ENCODE measurements at regions not wholly inside any gene's neighbourhood (a gene's known extent, or its start where the extent isn't known, plus 50 kb on each side); places are given as distances from the start of the nearest gene placed in this dataset.
A peak's percentile ranks its signal among the peaks of the same experiment; 100 is the strongest.

DNA sequence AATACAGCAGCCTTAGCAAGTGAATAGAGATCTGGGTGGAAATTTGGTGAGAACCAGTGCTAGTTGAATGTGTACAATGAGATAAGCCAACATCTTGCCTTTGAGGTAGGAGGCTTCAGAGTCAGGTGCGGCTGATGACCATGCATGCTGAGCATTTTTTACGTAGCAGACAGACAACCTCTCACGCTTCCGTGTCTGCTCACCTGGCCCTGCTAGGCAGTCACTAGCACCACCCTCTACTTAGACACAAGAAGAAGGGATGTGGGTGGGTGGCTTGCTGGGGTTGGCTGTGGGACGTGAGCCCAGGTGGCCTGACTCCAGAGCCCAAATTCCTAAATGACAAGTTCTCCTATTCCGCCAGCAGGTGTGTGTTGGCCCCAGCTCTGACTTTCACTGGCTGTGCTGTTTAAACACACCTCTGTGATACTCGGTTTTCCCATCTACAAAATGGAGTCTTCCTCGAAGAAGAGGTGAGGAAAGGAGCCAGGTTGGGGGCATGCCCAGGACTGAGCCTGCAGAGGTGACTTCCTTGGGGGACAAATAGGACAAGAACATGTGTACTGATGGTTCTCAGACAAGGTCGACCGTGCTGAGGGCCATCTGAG lies 57.8 kb upstream of the BCL11B start:
- H3K4me3 Mint-ChIP-seq, result no peak overlapping the region
- DNase-seq, result no peak
- peaks cover 9 to 10% of the 10 kb centered on the region in 2 donors for H3K4me1 Mint-ChIP-seq
- peaks cover 0 to 12% (median 2%) of the 10 kb centered on the region in 3 donors for H3K27me3 Mint-ChIP-seq (ENCODE audit: low read depth in 3 of 3)
- peak overlapping the region in 2 of 6 donors; percentile 3 to 58 for H3K27ac Mint-ChIP-seq
- no peaks in the 10 kb centered on the region for H3K36me3 Mint-ChIP-seq
- peaks cover 0 to 1% (median 0%) of the 10 kb centered on the region in 6 donors for H3K9me3 Mint-ChIP-seq

DNA sequence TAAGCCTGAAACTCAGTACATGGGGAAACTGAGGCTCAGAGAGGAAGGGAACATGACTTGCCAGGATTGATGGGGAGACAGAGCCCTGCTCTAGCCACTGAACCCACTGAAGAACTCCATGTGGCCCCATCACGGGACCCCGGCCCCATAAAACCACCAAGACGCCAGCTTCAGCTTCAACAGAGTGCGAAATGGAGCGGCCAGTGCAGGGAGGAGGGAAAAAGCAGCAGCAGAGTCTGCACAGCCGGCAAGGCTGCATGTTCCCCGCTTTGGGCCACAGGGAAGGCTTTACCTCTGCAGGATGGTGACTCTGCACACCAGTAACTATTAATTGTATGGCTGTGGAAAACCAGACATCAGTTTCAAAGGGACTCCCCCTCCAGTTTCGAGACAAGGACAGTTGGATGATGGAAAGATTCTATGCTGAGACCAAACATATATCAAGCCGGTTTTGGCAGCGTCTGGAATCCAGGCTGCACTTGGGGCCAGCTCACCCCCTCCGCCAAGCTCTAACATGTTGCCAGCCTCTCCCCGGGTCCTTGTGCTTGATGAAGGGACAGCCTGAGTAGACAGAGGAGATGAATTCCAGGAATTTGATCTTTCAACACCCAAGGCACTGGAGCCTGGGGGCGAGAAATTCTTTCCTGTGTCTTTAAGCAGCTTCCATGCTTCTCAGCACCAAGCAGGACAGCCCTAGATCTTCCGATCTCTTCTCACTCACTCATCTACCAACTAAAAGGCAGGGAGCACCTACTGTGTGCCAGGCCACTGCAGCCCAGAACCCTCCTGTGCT lies 55.7 kb upstream of the BCL11B start:
- peaks cover 0 to 1% (median 0%) of the 10 kb centered on the region in 6 donors for H3K9me3 Mint-ChIP-seq

GRCh38 chr14:99327050-99327449 lies 55.1 kb upstream of the BCL11B start:
- H3K27ac Mint-ChIP-seq, result peak overlapping the region in 1 of 6 donors; percentile 24
- peaks cover 13 to 16% of the 10 kb centered on the region in 2 donors for H3K4me1 Mint-ChIP-seq
- H3K9me3 Mint-ChIP-seq, result peaks cover 0 to 1% (median 0%) of the 10 kb centered on the region in 6 donors
- H3K27me3 Mint-ChIP-seq (ENCODE audit: low read depth in 3 of 3), result peaks cover 0 to 11% (median 2%) of the 10 kb centered on the region in 3 donors
- H3K36me3 Mint-ChIP-seq, result no peaks in the 10 kb centered on the region
- peak in 2 of 3 donors; percentile 13 to 16 for DNase-seq
- H3K4me3 Mint-ChIP-seq, result no peak overlapping the region

More for the DNA sequence above, 55.7 kb upstream of the BCL11B start:
- H3K27me3 Mint-ChIP-seq (ENCODE audit: low read depth in 3 of 3), result peaks cover 0 to 11% (median 2%) of the 10 kb centered on the region in 3 donors
- H3K27ac Mint-ChIP-seq, result no peak overlapping the region
- peaks cover 10 to 13% of the 10 kb centered on the region in 2 donors for H3K4me1 Mint-ChIP-seq
- H3K36me3 Mint-ChIP-seq, result no peaks in the 10 kb centered on the region
- DNase-seq, result no peak
- no peak overlapping the region for H3K4me3 Mint-ChIP-seq

- Mint-ChIP-seq H3K27me3 (ENCODE audit: low read depth in 3 of 3) (peaks cover 2 to 11% (median 4%) of the 10 kb centered on the region in 3 donors), H3K36me3 (no peaks in the 10 kb centered on the region), H3K4me1 (peaks cover 22 to 25% of the 10 kb centered on the region in 2 donors), H3K9me3 (peaks cover 0 to 1% (median 0%) of the 10 kb centered on the region in 6 donors), H3K4me3 (no peak overlapping the region), H3K27ac (peak overlapping the region in 2 of 6 donors; percentile 9 to 31)
- DNase-seq, result no peak
Observed at GRCh38 chr14:99326041-99326710, 54.2 kb upstream of the BCL11B start.

DNA sequence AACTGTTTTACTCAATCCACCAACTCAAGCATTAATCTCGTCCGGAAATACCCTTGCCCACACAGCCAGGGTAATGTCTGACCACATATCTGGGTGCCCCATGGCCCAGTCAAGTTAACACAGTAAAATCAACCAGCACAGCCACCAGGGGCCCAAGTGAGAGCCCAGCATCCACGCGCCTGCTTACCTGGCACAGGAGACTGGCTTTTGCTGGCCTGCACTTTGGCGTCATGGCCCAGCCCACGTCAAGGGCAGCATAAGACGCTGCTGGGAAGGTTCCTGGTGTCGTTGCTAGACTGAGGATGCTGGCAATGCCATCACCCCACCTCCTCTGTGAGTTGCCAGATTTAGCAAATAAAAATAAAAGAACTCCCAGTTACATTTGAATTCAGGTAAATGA lies 53.6 kb upstream of the BCL11B start:
- Mint-ChIP-seq H3K9me3 (no peaks in the 10 kb centered on the region), H3K27ac (no peak overlapping the region)
- no peak for DNase-seq

GRCh38 chr14:99325016-99325415 lies 53.0 kb upstream of the BCL11B start:
- no peaks in the 10 kb centered on the region for H3K36me3 Mint-ChIP-seq
- H3K9me3 Mint-ChIP-seq, result no peaks in the 10 kb centered on the region
- DNase-seq, result no peak
- peaks cover 29 to 32% of the 10 kb centered on the region in 2 donors for H3K4me1 Mint-ChIP-seq
- H3K27me3 Mint-ChIP-seq (ENCODE audit: low read depth in 3 of 3), result peaks cover 4 to 11% (median 4%) of the 10 kb centered on the region in 3 donors
- no peak overlapping the region for H3K27ac Mint-ChIP-seq
- H3K4me3 Mint-ChIP-seq, result no peak overlapping the region

More for the DNA sequence above, 53.6 kb upstream of the BCL11B start:
- Mint-ChIP-seq H3K36me3 (no peaks in the 10 kb centered on the region), H3K27me3 (ENCODE audit: low read depth in 3 of 3) (peaks cover 4 to 11% (median 4%) of the 10 kb centered on the region in 3 donors), H3K4me3 (no peak overlapping the region), H3K4me1 (peaks cover 28 to 31% of the 10 kb centered on the region in 2 donors)

DNA sequence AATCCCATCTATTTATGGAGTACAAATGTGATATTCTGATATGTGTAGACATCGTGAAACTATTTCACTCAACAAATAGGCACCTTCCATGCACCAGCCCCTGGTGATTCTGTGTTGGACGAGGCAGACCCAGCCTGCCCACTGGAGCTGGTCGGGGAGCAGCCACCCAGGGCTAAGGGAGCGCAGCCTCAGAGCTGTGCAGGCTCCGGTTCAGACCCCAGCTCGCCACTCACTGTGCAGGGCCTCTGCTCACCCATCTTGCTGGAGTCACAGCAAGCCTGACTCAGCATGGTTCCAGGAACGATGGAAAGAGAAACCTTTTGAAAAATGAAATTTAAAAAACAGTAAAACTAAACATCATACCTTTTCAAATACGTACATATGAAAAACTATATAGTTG lies 52.3 kb upstream of the BCL11B start:
- Mint-ChIP-seq H3K36me3 (no peaks in the 10 kb centered on the region), H3K4me1 (peaks cover 36 to 39% of the 10 kb centered on the region in 2 donors), H3K27ac (no peak overlapping the region), H3K9me3 (no peaks in the 10 kb centered on the region), H3K27me3 (ENCODE audit: low read depth in 3 of 3) (peaks cover 4 to 11% (median 4%) of the 10 kb centered on the region in 3 donors), H3K4me3 (no peak overlapping the region)
- DNase-seq, result no peak

DNA sequence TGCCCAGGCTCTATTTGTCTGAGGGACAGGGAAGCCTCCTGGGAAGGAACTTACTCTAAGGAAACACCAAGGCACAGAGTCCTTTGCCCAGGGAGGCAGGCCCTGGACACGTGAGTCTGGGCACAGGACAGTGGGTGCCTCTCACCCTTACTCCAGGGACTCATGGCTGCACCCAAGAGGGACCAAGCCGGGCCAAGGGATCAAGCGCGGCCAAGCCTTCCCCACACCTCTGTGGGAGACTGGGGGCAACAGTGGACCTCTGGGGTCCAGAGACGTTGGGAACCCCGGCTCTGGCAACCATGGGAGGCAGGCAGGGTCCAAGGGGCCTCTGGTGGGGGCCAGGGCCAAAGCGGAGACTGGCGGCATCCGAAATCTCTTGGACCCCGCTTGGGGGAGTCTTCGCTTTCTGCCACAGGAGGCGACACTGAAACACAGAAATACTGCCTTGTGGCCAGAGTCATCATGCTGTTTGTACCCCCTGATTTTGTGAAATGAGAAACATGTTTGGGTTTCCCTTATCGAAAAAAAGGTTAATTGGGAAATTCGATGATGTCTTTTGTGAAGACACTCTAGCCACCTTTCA lies 51.7 kb upstream of the BCL11B start:
- H3K27me3 Mint-ChIP-seq (ENCODE audit: low read depth in 3 of 3), result peaks cover 4 to 10% (median 4%) of the 10 kb centered on the region in 3 donors
- H3K27ac Mint-ChIP-seq, result peak overlapping the region in 3 of 6 donors; percentile 21 to 46 (median 40)
- no peaks in the 10 kb centered on the region for H3K36me3 Mint-ChIP-seq
- DNase-seq, result no peak
- H3K4me1 Mint-ChIP-seq, result peaks cover 42 to 45% of the 10 kb centered on the region in 2 donors
- H3K9me3 Mint-ChIP-seq, result no peaks in the 10 kb centered on the region
- H3K4me3 Mint-ChIP-seq, result no peak overlapping the region

GRCh38 chr14:99322731-99323599 lies 51.0 kb upstream of the BCL11B start:
- H3K4me3 Mint-ChIP-seq, result no peak overlapping the region
- peaks cover 48 to 50% of the 10 kb centered on the region in 2 donors for H3K4me1 Mint-ChIP-seq
- no peak for DNase-seq
- H3K9me3 Mint-ChIP-seq, result no peaks in the 10 kb centered on the region
- H3K27ac Mint-ChIP-seq, result peak overlapping the region in 5 of 6 donors; percentile 21 to 62 (median 46)
- peaks cover 3 to 4% (median 4%) of the 10 kb centered on the region in 3 donors for H3K27me3 Mint-ChIP-seq (ENCODE audit: low read depth in 3 of 3)
- no peaks in the 10 kb centered on the region for H3K36me3 Mint-ChIP-seq

- Mint-ChIP-seq H3K4me3 (peak overlapping the region; percentile 36 to 75 (median 51)), H3K27ac (peak overlapping the region; percentile 72 to 90 (median 85))
- DNase-seq, result no peak
Observed at GRCh38 chr14:99321955-99322730, 50.1 kb upstream of the BCL11B start.

More at GRCh38 chr14:99321955-99322730, 50.1 kb upstream of the BCL11B start:
- Mint-ChIP-seq H3K9me3 (no peaks in the 10 kb centered on the region), H3K36me3 (no peaks in the 10 kb centered on the region), H3K4me1 (peaks cover 52 to 54% of the 10 kb centered on the region in 2 donors), H3K27me3 (ENCODE audit: low read depth in 3 of 3) (peaks cover 2 to 5% (median 3%) of the 10 kb centered on the region in 3 donors)

Data from immature natural killer cell (primary cell).